ENCODE measurements at regions not wholly inside any gene's neighbourhood (a gene's known extent, or its start where the extent isn't known, plus 50 kb on each side); places are given as distances from the start of the nearest gene placed in this dataset.

DNA sequence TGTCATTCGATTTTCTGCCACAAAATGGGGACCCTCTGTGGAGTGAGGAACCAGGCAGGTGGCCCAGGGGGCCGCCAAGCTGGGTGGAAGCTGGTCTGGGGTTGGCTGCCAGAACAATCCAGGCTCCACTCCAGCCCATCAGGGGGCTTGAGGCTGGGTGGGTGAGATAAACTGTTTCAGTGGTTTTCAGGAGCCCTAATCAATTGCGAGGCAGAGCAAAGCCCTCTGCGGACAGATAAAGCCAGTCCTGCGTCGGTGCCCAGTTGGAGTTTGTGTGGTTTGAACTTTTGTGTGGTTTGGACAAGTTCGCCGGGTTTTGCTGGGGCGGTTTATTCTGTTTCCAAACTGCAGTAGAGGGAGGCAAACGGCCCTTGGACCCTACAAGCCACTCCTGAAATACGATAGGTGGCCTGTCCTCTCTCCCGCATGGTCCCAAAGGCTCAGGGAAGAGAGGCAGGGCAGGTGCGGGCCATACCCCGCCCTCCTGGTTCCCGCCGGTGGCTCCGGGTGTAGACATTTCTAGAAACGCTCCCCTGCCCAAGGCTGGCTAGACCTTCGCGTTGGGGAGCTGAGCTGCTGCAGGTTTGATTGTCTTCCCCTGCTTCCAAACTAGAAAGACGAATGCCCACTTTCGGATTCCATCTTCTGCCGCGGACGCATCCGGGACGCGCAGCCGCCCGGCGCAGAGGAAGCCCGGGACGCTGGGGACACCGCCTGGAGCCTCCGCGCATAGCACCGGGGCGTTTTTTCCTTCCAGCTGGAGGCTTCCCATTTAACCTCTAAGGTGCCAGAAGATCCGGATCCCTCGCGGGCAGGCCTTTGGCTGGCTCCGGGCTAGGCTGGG is 169.0 kb upstream of the BCOR start:
- TF ChIP-seq, protein P1, sequence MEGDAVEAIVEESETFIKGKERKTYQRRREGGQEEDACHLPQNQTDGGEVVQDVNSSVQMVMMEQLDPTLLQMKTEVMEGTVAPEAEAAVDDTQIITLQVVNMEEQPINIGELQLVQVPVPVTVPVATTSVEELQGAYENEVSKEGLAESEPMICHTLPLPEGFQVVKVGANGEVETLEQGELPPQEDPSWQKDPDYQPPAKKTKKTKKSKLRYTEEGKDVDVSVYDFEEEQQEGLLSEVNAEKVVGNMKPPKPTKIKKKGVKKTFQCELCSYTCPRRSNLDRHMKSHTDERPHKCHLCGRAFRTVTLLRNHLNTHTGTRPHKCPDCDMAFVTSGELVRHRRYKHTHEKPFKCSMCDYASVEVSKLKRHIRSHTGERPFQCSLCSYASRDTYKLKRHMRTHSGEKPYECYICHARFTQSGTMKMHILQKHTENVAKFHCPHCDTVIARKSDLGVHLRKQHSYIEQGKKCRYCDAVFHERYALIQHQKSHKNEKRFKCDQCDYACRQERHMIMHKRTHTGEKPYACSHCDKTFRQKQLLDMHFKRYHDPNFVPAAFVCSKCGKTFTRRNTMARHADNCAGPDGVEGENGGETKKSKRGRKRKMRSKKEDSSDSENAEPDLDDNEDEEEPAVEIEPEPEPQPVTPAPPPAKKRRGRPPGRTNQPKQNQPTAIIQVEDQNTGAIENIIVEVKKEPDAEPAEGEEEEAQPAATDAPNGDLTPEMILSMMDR (IDR thresholded peaks at IDR 0.05), result peak; percentile 55 to 69 (median 60)
- TF ChIP-seq EP300 (IDR thresholded peaks at IDR 0.05; ENCODE audit: low read depth) (no peak), POLR2AphosphoS5 (IDR thresholded peaks at IDR 0.05) (no peak), POLR2A (IDR thresholded peaks at IDR 0.05) (no peak)

Measured in transverse colon (tissue), 4 donors.